Stimulated activated CD4-positive, alpha-beta T cell treated with anti-CD3 and anti-CD28 coated beads, Interleukin-4, amount 100 ng/mL, for 4 hours (primary cell): ENCODE measurements at regions not wholly inside any gene's neighbourhood (a gene's known extent, or its start where the extent isn't known, plus 50 kb on each side); places are given as distances from the start of the nearest gene placed in this dataset.

ENCODE experiments used
- DNase-seq, 2 experiments: peaks; one replicate each; pipeline ENCODE4 v3.0.0-alpha.2; 2020

- no peak for DNase-seq
Observed at GRCh38 chr9:1269533-1270315, 219.6 kb downstream of the DMRT2 start.

DNA sequence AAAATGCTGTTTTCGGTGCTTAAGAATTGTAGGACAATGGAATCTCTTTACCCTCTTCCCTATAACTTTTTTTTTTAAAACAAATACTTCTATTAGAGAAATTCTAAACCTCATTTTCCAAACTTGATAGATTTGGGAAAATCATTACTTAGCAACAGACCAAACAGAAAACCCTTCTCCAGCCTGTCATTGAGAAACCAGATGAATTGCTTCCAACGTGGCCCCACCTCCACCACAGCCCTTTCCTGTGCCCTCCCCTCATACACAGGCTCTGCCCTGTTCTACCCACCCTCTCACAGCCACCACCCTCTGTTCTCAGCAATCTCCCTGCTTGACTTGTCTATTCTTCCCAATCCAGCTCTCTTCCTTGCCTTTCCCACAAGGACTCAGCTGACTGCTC, 221.2 kb downstream of the DMRT2 start:
- DNase-seq: no peak

DNA sequence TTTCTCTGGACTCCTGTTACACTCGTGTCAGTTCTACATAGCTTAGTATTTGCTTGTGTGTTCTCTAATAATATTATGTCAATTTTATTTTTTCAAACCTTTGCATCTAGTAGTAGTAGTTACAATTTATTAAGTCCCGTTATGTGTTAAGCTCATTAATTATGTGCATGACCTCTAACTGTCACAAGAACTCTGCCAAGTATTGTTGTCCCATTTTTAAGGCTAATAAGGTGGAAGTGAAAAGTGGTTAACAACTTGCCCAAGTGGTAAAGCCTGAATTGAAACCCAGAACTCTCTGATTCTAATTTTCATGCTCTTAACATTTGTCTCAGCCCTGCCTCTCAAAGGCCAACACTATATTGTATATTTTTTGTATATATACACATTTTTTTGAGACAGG, 221.6 kb downstream of the DMRT2 start:
- DNase-seq: no peak

DNA sequence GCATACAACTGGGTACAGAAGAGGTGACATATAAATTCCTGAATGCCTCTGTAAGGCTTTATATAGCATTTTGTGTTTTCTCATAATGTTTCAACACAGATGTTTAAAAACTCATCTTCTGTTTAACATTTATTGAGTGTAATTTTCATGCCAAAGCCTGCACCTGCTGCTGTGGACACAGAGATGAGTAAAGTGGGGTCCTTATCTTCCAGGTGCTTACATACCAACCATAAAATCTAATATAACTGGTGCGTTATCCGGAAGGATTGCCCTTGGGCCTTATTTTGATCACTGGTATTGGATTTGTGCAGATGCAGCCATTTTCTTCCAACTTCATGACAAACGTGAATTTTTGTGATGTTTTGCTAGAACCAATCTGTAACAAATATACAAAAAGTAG, 222.3 kb downstream of the DMRT2 start:
- no peak for DNase-seq

- DNase-seq: no peak
Observed at GRCh38 chr9:1273859-1274258, 223.7 kb downstream of the DMRT2 start.

- DNase-seq: no peak
Observed at GRCh38 chr9:1274334-1274733, 224.2 kb downstream of the DMRT2 start.

GRCh38 chr9:1276474-1276873, 226.3 kb downstream of the DMRT2 start:
- DNase-seq: no peak

- no peak for DNase-seq
Observed at GRCh38 chr9:1284727-1285126, 234.6 kb downstream of the DMRT2 start.

DNA sequence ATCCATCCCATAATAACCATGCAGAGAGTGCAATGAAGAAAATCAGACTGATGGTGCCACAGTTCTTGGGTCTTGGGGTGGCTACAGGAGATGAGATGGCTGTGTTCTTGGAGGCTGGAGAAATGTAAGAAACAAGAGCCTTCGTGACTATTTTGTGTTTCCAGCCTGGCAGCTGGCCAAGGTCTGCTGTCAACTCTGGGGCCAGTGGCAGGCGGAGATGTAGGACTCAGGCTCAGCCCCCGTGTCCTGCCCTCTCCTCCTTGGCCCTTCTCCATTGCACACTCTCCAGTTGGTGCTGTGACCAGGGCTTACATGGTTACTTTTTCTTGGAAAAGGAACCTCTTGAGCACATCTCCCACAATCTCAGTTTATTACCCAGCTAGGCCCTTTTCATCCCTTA, 235.4 kb downstream of the DMRT2 start:
- no peak for DNase-seq

GRCh38 chr9:1292384-1292783, 242.2 kb downstream of the DMRT2 start:
- DNase-seq: no peak

- no peak for DNase-seq
Observed at GRCh38 chr9:1294641-1295258, 244.6 kb downstream of the DMRT2 start.

DNA sequence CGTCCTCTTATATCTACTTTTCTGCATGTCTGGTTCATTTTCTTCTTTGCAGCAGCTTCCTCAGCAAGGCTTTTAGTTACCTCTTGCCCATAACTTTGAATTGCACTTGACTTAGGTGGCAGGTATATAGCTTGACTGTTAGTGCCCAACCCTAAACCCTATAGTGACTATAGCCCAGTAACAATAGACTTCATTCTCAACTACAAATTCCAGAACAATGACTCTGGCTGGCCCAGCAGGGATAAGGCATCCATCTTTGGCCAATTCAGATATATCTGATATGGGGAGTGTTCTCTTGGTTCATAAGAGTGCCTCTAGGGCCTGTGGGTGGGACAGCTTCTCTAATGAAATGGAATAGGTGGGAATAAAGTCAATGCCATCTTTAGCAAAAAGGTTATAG, 246.2 kb downstream of the DMRT2 start:
- no peak for DNase-seq

DNA sequence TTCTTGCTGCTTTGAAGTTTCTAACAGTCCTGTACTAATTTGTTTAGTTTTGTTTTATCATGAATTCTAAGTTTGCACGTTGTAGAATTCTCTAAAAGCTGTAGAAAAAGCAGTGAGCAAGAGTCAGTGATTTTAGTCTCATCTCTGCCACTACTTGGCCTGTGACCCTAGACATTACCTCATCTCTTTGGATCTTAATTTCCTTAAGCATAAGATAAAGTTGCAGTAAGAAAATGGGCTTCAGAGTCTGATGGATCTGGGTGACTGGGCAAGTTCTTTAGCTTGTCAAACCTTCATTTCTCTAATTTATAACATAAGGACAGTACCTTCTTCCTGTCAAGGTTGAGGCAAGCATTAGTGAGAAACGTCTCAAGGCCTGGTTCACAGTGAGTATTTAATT, 247.9 kb downstream of the DMRT2 start:
- no peak for DNase-seq

DNA sequence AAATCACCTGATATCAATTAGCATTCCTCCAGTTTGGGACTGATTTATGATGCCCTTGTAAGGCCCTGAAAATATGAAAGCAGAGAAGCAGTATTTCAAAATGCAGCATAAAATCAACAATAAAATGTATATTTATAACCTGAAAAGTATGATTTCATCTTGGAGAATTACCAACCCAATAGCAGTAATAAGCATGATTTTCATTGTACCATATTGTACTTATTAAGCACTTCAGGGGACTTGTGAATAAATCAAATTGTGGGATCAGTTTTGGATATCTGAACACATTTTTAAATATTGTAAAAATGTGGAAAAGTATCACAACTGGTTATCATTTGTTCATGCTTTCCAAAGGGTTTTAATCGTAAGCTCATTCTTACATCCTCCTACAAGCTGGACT, 250.8 kb downstream of the DMRT2 start:
- no peak for DNase-seq

GRCh38 chr9:1303932-1304331, 253.8 kb downstream of the DMRT2 start:
- DNase-seq: no peak

GRCh38 chr9:1311462-1312042, 261.4 kb downstream of the DMRT2 start:
- no peak for DNase-seq

- DNase-seq: no peak
Observed at GRCh38 chr9:1319436-1319835, 269.3 kb downstream of the DMRT2 start.

DNA sequence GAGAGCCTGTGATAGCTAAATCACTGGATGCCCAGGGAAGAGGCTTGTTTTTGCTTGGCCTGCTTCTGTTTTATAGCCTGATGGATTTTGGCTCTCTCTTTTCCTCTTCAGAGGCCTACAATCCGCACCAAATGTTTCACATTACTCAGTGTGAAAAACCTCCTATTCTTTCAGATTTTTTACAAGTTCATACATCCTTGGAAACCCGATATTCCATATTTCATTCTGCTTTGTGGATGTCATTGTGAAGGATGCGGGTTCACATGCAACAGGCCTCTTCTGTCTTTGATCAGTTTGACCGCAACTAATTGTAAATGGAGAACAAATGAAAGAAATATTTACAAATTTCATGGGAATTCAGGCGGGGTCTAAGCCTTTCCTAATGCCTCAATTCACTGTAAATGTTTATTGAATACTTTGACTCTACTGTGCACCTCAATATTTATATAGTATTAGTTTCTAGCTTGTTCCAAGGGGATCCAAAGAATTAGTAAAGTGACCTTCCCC, 269.9 kb downstream of the DMRT2 start:
- no peak for DNase-seq

- no peak for DNase-seq
Observed at GRCh38 chr9:1320607-1321195, 270.5 kb downstream of the DMRT2 start.

- no peak for DNase-seq
Observed at GRCh38 chr9:1327467-1327866, 277.3 kb downstream of the DMRT2 start.

GRCh38 chr9:1328341-1328740, 278.2 kb downstream of the DMRT2 start:
- no peak for DNase-seq

- no peak for DNase-seq
Observed at GRCh38 chr9:1331546-1332038, 281.4 kb downstream of the DMRT2 start.

DNA sequence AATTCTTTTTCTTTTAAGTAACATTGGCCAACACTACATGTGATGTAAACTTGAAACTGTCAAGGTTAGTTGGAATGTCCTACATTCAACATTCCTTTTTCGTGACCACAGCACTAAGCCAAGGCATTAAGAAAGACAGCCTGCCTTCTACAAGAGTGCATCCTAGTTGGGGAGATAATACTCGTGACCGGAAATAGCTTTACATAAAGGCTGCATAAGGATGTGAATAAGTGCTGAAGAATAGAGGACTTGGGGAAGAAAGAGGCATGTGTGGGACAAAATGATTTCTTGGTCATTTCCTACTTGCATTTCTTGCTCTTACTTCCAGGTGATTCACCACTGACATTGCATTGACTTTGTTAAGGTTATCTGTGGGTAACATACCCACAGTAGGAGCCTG, 282.0 kb downstream of the DMRT2 start:
- DNase-seq: no peak

DNA sequence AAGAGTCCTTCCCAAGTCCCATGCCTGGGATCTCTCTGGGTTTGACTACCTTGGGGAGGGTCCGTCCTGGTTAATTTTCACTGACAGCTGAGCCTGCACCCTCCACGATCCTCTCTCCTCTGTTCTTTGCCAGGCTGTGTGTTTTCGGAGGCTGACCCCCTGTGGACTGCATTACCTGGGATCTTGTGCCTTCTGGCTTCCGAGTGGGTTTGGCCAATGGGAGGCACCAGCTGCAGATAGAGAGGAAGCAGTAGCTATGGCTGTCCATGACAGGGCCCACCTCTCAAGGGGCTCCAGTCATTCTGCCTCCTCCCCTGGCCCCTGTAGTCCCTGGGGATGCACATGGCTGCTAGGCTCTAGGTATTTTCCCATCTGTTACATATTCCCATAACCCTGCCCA, 285.0 kb downstream of the DMRT2 start:
- DNase-seq: no peak
